ENCODE measurements at regions not wholly inside any gene's neighbourhood (a gene's known extent, or its start where the extent isn't known, plus 50 kb on each side); places are given as distances from the start of the nearest gene placed in this dataset.

- Mint-ChIP-seq H3K4me3 (no peak overlapping the region), H3K36me3 (ENCODE audit: low read depth) (no peaks in the 10 kb centered on the region), H3K9me3 (no peaks in the 10 kb centered on the region), H3K4me1 (ENCODE audit: low read depth) (no peaks in the 10 kb centered on the region), H3K27ac (no peak overlapping the region), H3K27me3 (no peaks in the 10 kb centered on the region)
- ATAC-seq (no peak), DNase-seq (no peak)
- ChIA-PET POLR2A (no interaction called here), CTCF (no interaction called here)
- intact Hi-C loops (cut with micrococcal nuclease), result no loop called here
- TF ChIP-seq CTCF (IDR thresholded peaks at IDR 0.05), result no peak
Observed at GRCh38 chr17:53574038-53574437, 248.7 kb upstream of the KIF2B start.

GRCh38 chr17:53571342-53571741, 251.4 kb upstream of the KIF2B start:
- no peak for DNase-seq
- no peak for TF ChIP-seq CTCF (IDR thresholded peaks at IDR 0.05)
- Mint-ChIP-seq H3K27ac (no peak overlapping the region), H3K4me3 (no peak overlapping the region), H3K27me3 (no peaks in the 10 kb centered on the region), H3K4me1 (ENCODE audit: low read depth) (no peaks in the 10 kb centered on the region), H3K36me3 (ENCODE audit: low read depth) (no peaks in the 10 kb centered on the region), H3K9me3 (no peaks in the 10 kb centered on the region)
- ATAC-seq, result no peak
- ChIA-PET CTCF (no interaction called here), POLR2A (no interaction called here)
- intact Hi-C loops (cut with micrococcal nuclease), result no loop called here

- Mint-ChIP-seq H3K27ac (no peak overlapping the region), H3K4me3 (no peak overlapping the region), H3K4me1 (ENCODE audit: low read depth) (no peaks in the 10 kb centered on the region), H3K27me3 (no peaks in the 10 kb centered on the region), H3K9me3 (no peaks in the 10 kb centered on the region), H3K36me3 (ENCODE audit: low read depth) (no peaks in the 10 kb centered on the region)
- no peak for TF ChIP-seq CTCF (IDR thresholded peaks at IDR 0.05)
- no peak for DNase-seq
- ATAC-seq, result no peak
- POLR2A ChIA-PET, result no interaction called here
- CTCF ChIA-PET, result no interaction called here
- intact Hi-C loops (cut with micrococcal nuclease), result no loop called here
Observed at GRCh38 chr17:53570731-53571130, 252.0 kb upstream of the KIF2B start.

GRCh38 chr17:53560953-53561352, 261.8 kb upstream of the KIF2B start:
- intact Hi-C loops (cut with micrococcal nuclease), result no loop called here
- peaks cover 15% of the 10 kb centered on the region for H3K9me3 Mint-ChIP-seq
- H3K27ac Mint-ChIP-seq, result no peak overlapping the region
- DNase-seq, result no peak
- H3K36me3 Mint-ChIP-seq (ENCODE audit: low read depth), result no peaks in the 10 kb centered on the region
- H3K4me3 Mint-ChIP-seq, result no peak overlapping the region
- ATAC-seq, result no peak
- no peaks in the 10 kb centered on the region for H3K4me1 Mint-ChIP-seq (ENCODE audit: low read depth)
- no peaks in the 10 kb centered on the region for H3K27me3 Mint-ChIP-seq
- TF ChIP-seq CTCF (IDR thresholded peaks at IDR 0.05), result no peak
- ChIA-PET CTCF (no interaction called here), POLR2A (no interaction called here)

- Mint-ChIP-seq H3K27ac (no peak overlapping the region), H3K36me3 (ENCODE audit: low read depth) (no peaks in the 10 kb centered on the region), H3K9me3 (peaks cover 3% of the 10 kb centered on the region), H3K4me3 (no peak overlapping the region), H3K27me3 (no peaks in the 10 kb centered on the region), H3K4me1 (ENCODE audit: low read depth) (no peaks in the 10 kb centered on the region)
- TF ChIP-seq CTCF (IDR thresholded peaks at IDR 0.05), result no peak
- DNase-seq (no peak), ATAC-seq (no peak)
- CTCF ChIA-PET, result no interaction called here
- intact Hi-C loops (cut with micrococcal nuclease), result no loop called here
- POLR2A ChIA-PET, result no interaction called here
Observed at GRCh38 chr17:53548252-53548651, 274.5 kb upstream of the KIF2B start.

Data from activated CD8-positive, alpha-beta T cell treated with anti-CD3 and anti-CD28 coated beads for 36 hours (primary cell).